HFFc6 (cell line): ENCODE measurements at regions not wholly inside any gene's neighbourhood (a gene's known extent, or its start where the extent isn't known, plus 50 kb on each side); places are given as distances from the start of the nearest gene placed in this dataset.

Source experiments
- DNase-seq: peaks from one replicate; pipeline ENCODE4 v3.0.0-alpha.2; 2018
- H3K27ac Mint-ChIP-seq: 2 replicates; pipeline ENCODE4 v1.8.0; 2020; ENCODE audit warnings: mild to moderate bottlenecking, mixed read lengths
- H3K27me3 Mint-ChIP-seq: 2 replicates; pipeline ENCODE4 v1.8.0; 2021; ENCODE audit warnings: mild to moderate bottlenecking, moderate library complexity, mixed read lengths; ENCODE audit not compliant: insufficient read depth
- H3K36me3 Mint-ChIP-seq: 2 replicates; pipeline ENCODE4 v1.8.0; 2021; ENCODE audit warnings: low read depth, mixed read lengths
- H3K4me1 Mint-ChIP-seq: 2 replicates; pipeline ENCODE4 v1.8.0; 2020; ENCODE audit warnings: low read depth, mixed read lengths
- H3K4me3 Mint-ChIP-seq: 2 replicates; pipeline ENCODE4 v1.8.0; 2020; ENCODE audit warnings: mild to moderate bottlenecking, moderate library complexity, mixed read lengths
- H3K9me3 Mint-ChIP-seq: 2 replicates; pipeline ENCODE4 v1.8.0; 2020; ENCODE audit warnings: mild to moderate bottlenecking, mixed read lengths
- CTCF ChIP-seq: fragments of 200-600 bp; sonication (generic); IDR thresholded peaks from 2 replicates; pipeline ENCODE4 v1.5.0; 2021; ENCODE audit warnings: antibody characterized with exemption, mild to moderate bottlenecking

DNA sequence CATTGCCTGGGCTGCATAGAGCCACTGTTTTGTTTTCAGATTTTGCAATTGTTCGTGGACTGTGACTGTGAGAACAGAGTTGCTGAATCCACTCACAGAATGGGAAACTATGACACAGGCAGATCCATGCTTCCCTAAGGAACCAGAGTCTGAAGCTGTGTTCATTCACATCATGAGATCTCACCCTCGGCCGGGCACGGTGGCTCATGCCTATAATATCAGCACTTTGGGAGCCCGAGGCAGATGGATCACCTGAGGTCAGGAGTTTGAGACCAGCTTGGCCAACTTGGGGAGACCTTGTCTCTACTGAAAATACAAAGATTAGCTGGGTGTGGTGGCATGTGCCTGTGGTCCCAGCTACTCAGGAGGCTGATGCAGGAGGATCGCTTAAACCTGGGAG, 139.2 kb upstream of the SALL4 start:
- Mint-ChIP-seq H3K9me3 (no peaks in the 10 kb centered on the region), H3K36me3 (no peaks in the 10 kb centered on the region), H3K4me1 (peaks cover 11% of the 10 kb centered on the region), H3K27ac (no peak overlapping the region), H3K4me3 (no peak overlapping the region), H3K27me3 (peaks cover 4% of the 10 kb centered on the region)
- no peak for TF ChIP-seq CTCF
- DNase-seq: no peak

DNA sequence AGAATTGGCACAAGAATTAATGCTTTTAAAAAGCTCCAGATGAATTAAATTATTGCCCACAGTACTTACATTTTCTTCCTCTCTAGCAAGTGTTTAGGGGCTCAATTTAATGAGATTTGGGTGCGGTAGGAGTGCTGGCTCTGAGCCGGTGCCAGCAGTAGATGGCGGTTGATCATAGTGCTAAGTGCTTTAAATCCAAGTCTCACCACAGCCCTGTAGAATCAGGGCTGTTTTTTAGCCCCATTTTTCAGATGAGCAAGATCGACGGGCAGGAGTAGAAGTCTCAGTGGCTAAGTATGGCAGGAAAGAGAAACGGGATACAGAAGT, 136.9 kb upstream of the SALL4 start:
- DNase-seq: no peak
- H3K27me3 Mint-ChIP-seq: peaks cover 5% of the 10 kb centered on the region
- no peak overlapping the region for H3K4me3 Mint-ChIP-seq
- H3K9me3 Mint-ChIP-seq: no peaks in the 10 kb centered on the region
- peaks cover 17% of the 10 kb centered on the region for H3K4me1 Mint-ChIP-seq
- H3K36me3 Mint-ChIP-seq: no peaks in the 10 kb centered on the region
- no peak for TF ChIP-seq CTCF
- no peak overlapping the region for H3K27ac Mint-ChIP-seq

DNA sequence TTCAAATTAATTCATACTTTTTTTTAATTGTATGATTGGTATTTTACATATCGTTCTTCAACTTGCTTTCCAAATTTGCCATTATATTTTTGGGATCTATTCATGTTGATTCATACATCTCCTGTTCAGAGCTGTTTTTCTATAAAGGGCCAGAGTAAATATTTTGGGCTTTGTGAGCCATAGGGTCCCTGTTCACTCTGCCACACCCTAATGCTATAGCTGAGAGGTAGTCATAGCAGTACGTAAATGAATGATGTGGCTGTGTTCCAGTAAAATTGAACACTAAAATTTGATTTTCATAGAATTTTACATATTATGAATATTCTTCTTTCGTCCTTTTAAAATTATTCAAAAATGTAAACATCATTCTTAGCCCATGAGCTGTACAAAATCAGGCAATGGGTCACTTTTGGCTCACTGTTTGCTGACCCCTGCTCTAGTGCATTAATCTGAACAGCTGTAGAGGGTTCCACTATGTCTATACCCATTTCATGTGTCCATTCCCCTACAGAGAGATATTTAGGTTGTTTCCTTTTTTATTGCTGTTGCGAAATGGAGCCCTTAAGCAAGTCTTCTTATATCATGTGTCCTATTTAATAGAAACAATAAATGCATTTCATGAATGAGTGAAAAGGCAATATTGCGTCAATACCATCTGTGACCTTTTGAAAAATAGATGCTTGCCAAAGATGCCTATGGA, 136.4 kb upstream of the SALL4 start:
- Mint-ChIP-seq H3K36me3 (no peaks in the 10 kb centered on the region), H3K27me3 (peaks cover 5% of the 10 kb centered on the region), H3K4me3 (no peak overlapping the region), H3K9me3 (no peaks in the 10 kb centered on the region), H3K27ac (no peak overlapping the region), H3K4me1 (peaks cover 21% of the 10 kb centered on the region)
- TF ChIP-seq CTCF: no peak
- DNase-seq: no peak

- no peaks in the 10 kb centered on the region for H3K36me3 Mint-ChIP-seq
- no peak for DNase-seq
- no peak overlapping the region for H3K4me3 Mint-ChIP-seq
- H3K27me3 Mint-ChIP-seq: peaks cover 5% of the 10 kb centered on the region
- peaks cover 21% of the 10 kb centered on the region for H3K4me1 Mint-ChIP-seq
- H3K9me3 Mint-ChIP-seq: no peaks in the 10 kb centered on the region
- no peak for TF ChIP-seq CTCF
- no peak overlapping the region for H3K27ac Mint-ChIP-seq
Measured at GRCh38 chr20:51937779-51938178, 135.5 kb upstream of the SALL4 start.

- Mint-ChIP-seq H3K27me3 (peaks cover 5% of the 10 kb centered on the region), H3K4me1 (peaks cover 24% of the 10 kb centered on the region), H3K36me3 (no peaks in the 10 kb centered on the region), H3K27ac (no peak overlapping the region), H3K9me3 (no peaks in the 10 kb centered on the region), H3K4me3 (no peak overlapping the region)
- no peak for DNase-seq
- TF ChIP-seq CTCF: no peak
Measured at GRCh38 chr20:51936377-51936776, 134.1 kb upstream of the SALL4 start.

- no peak for DNase-seq
- Mint-ChIP-seq H3K9me3 (no peaks in the 10 kb centered on the region), H3K4me3 (no peak overlapping the region), H3K36me3 (no peaks in the 10 kb centered on the region), H3K27ac (no peak overlapping the region), H3K4me1 (peaks cover 35% of the 10 kb centered on the region), H3K27me3 (peaks cover 3% of the 10 kb centered on the region)
- no peak for TF ChIP-seq CTCF
Measured at GRCh38 chr20:51935003-51935358, 132.7 kb upstream of the SALL4 start.
